Esophagus squamous epithelium (tissue), 5 donors: ENCODE measurements at regions not wholly inside any gene's neighbourhood (a gene's known extent, or its start where the extent isn't known, plus 50 kb on each side); places are given as distances from the start of the nearest gene placed in this dataset.
A peak's percentile ranks its signal among the peaks of the same experiment; 100 is the strongest.

Source experiments
- DNase-seq: peaks from one replicate; lab custom pipeline; 2025; lab: John Stamatoyannopoulos, UW
- H3K27ac ChIP-seq, 4 donors: fragments of 200-600 bp; sonication (generic); one replicate each; pipeline ENCODE4 v1.5.1; 2016 to 2019; ENCODE audit warnings: mild to moderate bottlenecking in 1 of 4
- H3K27me3 ChIP-seq, 4 donors: fragments of 200-600 bp; sonication (generic); 1 replicate in 3 of 4; 2 replicates in 1 of 4; pipeline versions ENCODE4 v1.5.1 to v1.6.0; 2017 to 2021; ENCODE audit warnings: antibody characterized with exemption in 1 of 4
- H3K36me3 ChIP-seq, 3 donors: fragments of 200-600 bp; sonication (generic); one replicate each; pipeline ENCODE4 v1.5.1; 2016 to 2019
- H3K4me1 ChIP-seq, 3 donors: fragments of 200-600 bp; sonication (generic); one replicate each; pipeline ENCODE4 v1.5.1; 2017 to 2019
- H3K4me3 ChIP-seq, 4 donors: fragments of 200-600 bp; sonication (generic); 1 replicate in 3 of 4; 2 replicates in 1 of 4; pipeline ENCODE4 v1.5.1; 2016 to 2019; ENCODE audit warnings: mild to moderate bottlenecking in 2 of 4, moderate library complexity in 1 of 4
- H3K9me3 ChIP-seq, 3 donors: fragments of 200-600 bp; sonication (generic); one replicate each; pipeline ENCODE4 v1.5.1; 2016 to 2019
- CTCF ChIP-seq, 6 experiments: fragments of 450-650 bp in 4 of 6; fragments of 200-600 bp in 2 of 6; sonication (generic) in 2 of 6; IDR thresholded peaks; one replicate each; pipeline ENCODE4 v1.5.1; 2016 to 2019; ENCODE audit warnings: antibody characterized with exemption in 6 of 6, mild to moderate bottlenecking in 4 of 6, moderate library complexity in 4 of 6
- POLR2A ChIP-seq, 4 donors: fragments of 450-650 bp; IDR thresholded peaks; one replicate each; pipeline ENCODE4 v1.6.1; 2017; ENCODE audit warnings: antibody characterized with exemption in 4 of 4, mild to moderate bottlenecking in 4 of 4, moderate library complexity in 3 of 4
- WGBS, 2 donors: methylation state at CpG; one replicate each; pipeline ENCODE4 v1.1.5; 2018; 5-methylcytosine and 5-hydroxymethylcytosine counted together
- intact Hi-C: fragments of 100-400 bp; cut with DNase I; formaldehyde crosslinking; loops from one replicate; pipeline ENCODE4 v1.15.0; 2022
- donor health status: DM: yes; HTN: yes; CAD: no.

- Histone ChIP-seq H3K27me3 (peaks cover 0 to 6% (median 0%) of the 10 kb centered on the region in 4 donors), H3K27ac (no peak overlapping the region), H3K9me3 (no peaks in the 10 kb centered on the region), H3K4me3 (no peak overlapping the region), H3K36me3 (no peaks in the 10 kb centered on the region), H3K4me1 (peaks cover 0 to 14% (median 6%) of the 10 kb centered on the region in 3 donors)
- DNase-seq: no peak
- WGBS, 2 donors: 33 to 40% methylated on average over 1 of the region's 2 CpGs
- TF ChIP-seq POLR2A (IDR thresholded peaks at IDR 0.05): no peak
- peak in 2 of 6 experiments; percentile 4 to 27 for TF ChIP-seq CTCF (IDR thresholded peaks at IDR 0.05)
- intact Hi-C loops: no loop called here
Measured at GRCh38 chr5:74017112-74017511, 391.1 kb downstream of the ARHGEF28 start.

GRCh38 chr5:74016373-74016772 is 390.4 kb downstream of the ARHGEF28 start:
- H3K4me3 ChIP-seq: no peak overlapping the region
- intact Hi-C loops: no loop called here
- H3K9me3 ChIP-seq: no peaks in the 10 kb centered on the region
- no peak overlapping the region for H3K27ac ChIP-seq
- no peak for DNase-seq
- H3K4me1 ChIP-seq: peaks cover 0 to 14% (median 6%) of the 10 kb centered on the region in 3 donors
- WGBS, 2 donors: 43 to 58% methylated on average over 2 to 4 of the region's 4 CpGs
- TF ChIP-seq CTCF (IDR thresholded peaks at IDR 0.05): peak in 1 of 6 experiments; percentile 33
- no peak for TF ChIP-seq POLR2A (IDR thresholded peaks at IDR 0.05)
- H3K36me3 ChIP-seq: no peaks in the 10 kb centered on the region
- H3K27me3 ChIP-seq: peaks cover 0 to 6% (median 0%) of the 10 kb centered on the region in 4 donors

DNA sequence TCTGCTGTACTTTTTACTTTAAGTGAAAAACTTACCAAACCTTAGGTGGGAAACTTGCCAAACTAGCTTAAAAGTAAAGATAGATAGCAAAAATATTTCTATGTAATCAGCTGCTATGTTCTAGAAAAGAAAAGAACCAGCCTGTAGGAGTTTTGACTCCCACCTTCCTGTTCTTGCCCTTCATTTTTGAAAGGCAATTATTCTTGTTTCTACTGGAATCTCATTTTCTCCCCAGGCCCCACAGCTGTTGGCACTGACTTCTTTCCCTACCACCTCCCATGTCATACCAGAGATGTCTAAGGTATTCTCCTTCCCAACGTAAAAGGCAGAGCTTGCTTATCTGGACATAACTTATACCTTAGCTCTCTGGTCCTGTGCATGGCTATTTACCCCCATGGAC is 389.7 kb downstream of the ARHGEF28 start:
- intact Hi-C loops: no loop called here
- DNase-seq: no peak
- Histone ChIP-seq H3K27me3 (peaks cover 0 to 6% (median 0%) of the 10 kb centered on the region in 4 donors), H3K27ac (no peak overlapping the region), H3K4me3 (no peak overlapping the region), H3K36me3 (no peaks in the 10 kb centered on the region), H3K4me1 (peaks cover 0 to 14% (median 6%) of the 10 kb centered on the region in 3 donors), H3K9me3 (no peaks in the 10 kb centered on the region)
- 56 to 100% methylated on average over 1 of the region's 1 CpG for WGBS, 2 donors
- TF ChIP-seq POLR2A (IDR thresholded peaks at IDR 0.05) (no peak), CTCF (IDR thresholded peaks at IDR 0.05) (no peak)

DNA sequence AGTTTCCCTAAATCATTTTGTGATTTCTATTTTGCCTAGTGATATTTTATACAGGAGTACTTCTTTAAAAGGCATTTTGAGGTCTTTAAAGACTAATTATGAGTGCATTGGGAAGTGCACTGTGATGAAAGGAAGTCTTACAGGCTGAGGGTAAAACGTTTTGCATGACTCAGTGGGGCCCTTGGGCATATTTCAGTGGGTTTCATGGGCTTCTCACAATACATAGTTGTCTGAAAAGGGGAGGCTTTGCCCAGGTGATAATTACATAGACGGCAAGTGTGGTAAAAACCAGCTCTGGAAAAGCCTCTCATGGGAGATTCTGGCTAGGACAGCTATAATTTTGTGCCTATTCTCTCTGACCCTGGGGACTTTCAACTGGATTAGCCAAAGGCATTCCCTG is 387.2 kb downstream of the ARHGEF28 start:
- H3K36me3 ChIP-seq: no peaks in the 10 kb centered on the region
- TF ChIP-seq CTCF (IDR thresholded peaks at IDR 0.05): no peak
- TF ChIP-seq POLR2A (IDR thresholded peaks at IDR 0.05): no peak
- peaks cover 0 to 14% (median 6%) of the 10 kb centered on the region in 3 donors for H3K4me1 ChIP-seq
- H3K27me3 ChIP-seq: no peaks in the 10 kb centered on the region
- intact Hi-C loops: no loop called here
- DNase-seq: no peak
- H3K9me3 ChIP-seq: no peaks in the 10 kb centered on the region
- H3K4me3 ChIP-seq: no peak overlapping the region
- WGBS, 2 donors: 36 to 50% methylated on average over 2 of the region's 2 CpGs
- no peak overlapping the region for H3K27ac ChIP-seq

DNA sequence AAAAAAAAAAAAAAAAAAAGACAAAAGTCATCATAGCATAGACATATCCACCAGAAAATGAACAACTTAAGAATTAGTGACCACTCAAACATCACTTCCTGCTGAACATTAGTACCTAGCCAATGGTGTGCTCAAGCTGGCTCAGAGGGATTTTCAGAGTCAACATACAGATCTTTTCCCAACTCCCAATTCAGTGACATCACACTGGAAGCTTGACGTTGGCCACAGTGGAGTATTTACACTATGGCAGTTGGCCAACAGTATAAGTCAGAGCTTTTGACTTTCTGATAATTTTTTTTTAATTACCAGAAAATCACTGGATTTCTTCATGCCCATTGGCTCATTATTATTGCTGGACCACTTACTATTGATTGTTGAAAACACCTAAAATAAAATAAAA is 383.5 kb downstream of the ARHGEF28 start:
- no peaks in the 10 kb centered on the region for H3K4me1 ChIP-seq
- H3K36me3 ChIP-seq: no peaks in the 10 kb centered on the region
- no peak overlapping the region for H3K4me3 ChIP-seq
- DNase-seq: no peak
- no peak for TF ChIP-seq POLR2A (IDR thresholded peaks at IDR 0.05)
- TF ChIP-seq CTCF (IDR thresholded peaks at IDR 0.05): no peak
- 27 to 41% methylated on average over 1 of the region's 1 CpG for WGBS, 2 donors
- no peaks in the 10 kb centered on the region for H3K9me3 ChIP-seq
- no peak overlapping the region for H3K27ac ChIP-seq
- H3K27me3 ChIP-seq: no peaks in the 10 kb centered on the region
- intact Hi-C loops: no loop called here
